K562 (cell line): ENCODE measurements at regions not wholly inside any gene's neighbourhood (a gene's known extent, or its start where the extent isn't known, plus 50 kb on each side); places are given as distances from the start of the nearest gene placed in this dataset.

Experiments
- ATAC-seq: fragments of 200-7000 bp; cut with Tn5 transposase; 3 replicates; pipeline ENCODE4 v1.9.1; 2020; ENCODE audit warnings: moderate library complexity
- BruUV-seq: library from RNA; stranded (reverse); fragments of 400-500 nt; replicated peaks from 2 replicates; lab custom pipeline; 2021; lab: Mats Ljungman, UMichigan
- CTCF ChIA-PET: fragments of 300-600 bp; formaldehyde crosslinking; extraction: SDS; loops from one replicate; lab custom pipeline; 2021; ENCODE audit warnings: low intra/inter-chr PET ratio; lab: Yijun Ruan, JAX
- POLR2A ChIA-PET: fragments of 300-600, 350-650 bp; sonication (Branson Sonifier 250); formaldehyde crosslinking; extraction: SDS; loops from one replicate; lab custom pipeline; 2021; ENCODE audit warnings: antibody characterized with exemption, inconsistent platforms; lab: Yijun Ruan, JAX
- DNase-seq, 4 experiments: peaks; one replicate each; pipeline versions ENCODE4 v3.0.0 to v3.0.0-alpha.2; 2011 to 2018; ENCODE audit warnings: low spot score in 3 of 4, mixed read lengths in 3 of 4; ENCODE audit errors: extremely low read depth in 1 of 4
- FAIRE-seq: peaks from 2 replicates; lab custom pipeline; 2011; peaks lifted over from hg19 to GRCh38; lab: Jason Lieb, UNC
- H2AFZ ChIP-seq: 2 replicates; pipeline ENCODE4 v1.6.0; 2011; ENCODE audit warnings: low read depth, low read length, control low read depth, inconsistent platforms
- H3K27ac ChIP-seq: fragments of 200-600 bp; 3 replicates; pipeline ENCODE4 v1.8.0; 2011; ENCODE audit warnings: low read depth, mild to moderate bottlenecking, control low read depth, inconsistent platforms, low read length, moderate library complexity, mixed read lengths; ENCODE audit errors: extremely low read depth
- H3K27me3 ChIP-seq, 2 experiments: fragments of 300-600 bp in 1 of 2; 2 replicates in 1 of 2; 3 replicates in 1 of 2; pipeline versions ENCODE4 v1.6.0 to v1.8.0; 2011; ENCODE audit warnings: inconsistent platforms in 2 of 2, low read length in 2 of 2, mild to moderate bottlenecking in 1 of 2, mixed read lengths in 1 of 2, moderate library complexity in 1 of 2; ENCODE audit not compliant: control insufficient read depth in 2 of 2, insufficient read depth in 2 of 2
- H3K36me3 ChIP-seq: fragments of 300-600 bp; 3 replicates; pipeline ENCODE4 v1.8.0; 2011; ENCODE audit warnings: mild to moderate bottlenecking, low read length, inconsistent platforms; ENCODE audit not compliant: control insufficient read depth, insufficient read depth
- H3K4me1 ChIP-seq, 2 experiments: fragments of 200-600 bp in 1 of 2; replicated peaks in 1 of 2; 2 replicates in 1 of 2; 3 replicates in 1 of 2; pipeline versions ENCODE4 v1.5.1 to v1.8.0; 2011; ENCODE audit warnings: inconsistent platforms in 2 of 2, low read length in 2 of 2, mild to moderate bottlenecking in 1 of 2, mixed read lengths in 1 of 2, moderate library complexity in 1 of 2; ENCODE audit not compliant: control insufficient read depth in 2 of 2, insufficient read depth in 2 of 2
- H3K4me2 ChIP-seq: 2 replicates; pipeline ENCODE4 v1.6.1; 2011; ENCODE audit warnings: low read length, control low read depth, inconsistent platforms, mixed read lengths; ENCODE audit not compliant: insufficient read depth
- H3K4me3 ChIP-seq: fragments of 200-600 bp; sonication (generic), shearing (Covaris generic); 2 replicates; pipeline ENCODE4 v1.5.1; 2016; ENCODE audit warnings: control low read depth, inconsistent platforms
- H3K79me2 ChIP-seq: fragments of 200-600 bp; 3 replicates; pipeline ENCODE4 v1.8.0; 2011; ENCODE audit warnings: low read length, inconsistent platforms; ENCODE audit not compliant: control insufficient read depth, insufficient read depth
- H3K9ac ChIP-seq, 2 experiments: 2 replicates each; pipeline versions ENCODE4 v1.6.0 to v1.6.1; 2011; ENCODE audit warnings: low read depth in 2 of 2, low read length in 2 of 2, control low read depth in 1 of 2, inconsistent platforms in 1 of 2, mild to moderate bottlenecking in 1 of 2, mixed read lengths in 1 of 2; ENCODE audit not compliant: insufficient read depth in 1 of 2
- H3K9me1 ChIP-seq: one replicate; pipeline ENCODE4 v1.6.0; 2011; ENCODE audit warnings: inconsistent platforms, mild to moderate bottlenecking, low read length, moderate library complexity; ENCODE audit not compliant: control insufficient read depth, insufficient read depth
- H3K9me3 ChIP-seq: replicated peaks from 2 replicates; pipeline ENCODE4 v1.5.1; 2011; ENCODE audit warnings: low read depth, low read length, inconsistent platforms; ENCODE audit not compliant: control insufficient read depth, insufficient read depth
- H4K20me1 ChIP-seq: replicated peaks from 2 replicates; pipeline ENCODE4 v1.6.1; 2011; ENCODE audit warnings: low read length, inconsistent platforms, mixed read lengths; ENCODE audit not compliant: control insufficient read depth, insufficient read depth
- ASH1L ChIP-seq: fragments of 450-650 bp; IDR thresholded peaks from 2 replicates; pipeline ENCODE4 v1.6.1; 2018; ENCODE audit warnings: borderline replicate concordance, mild to moderate bottlenecking, low read depth; ENCODE audit not compliant: partially characterized antibody
- ATF2 ChIP-seq: sonication (generic); formaldehyde crosslinking; IDR thresholded peaks from 2 replicates; pipeline ENCODE4 v1.8.1; 2022; ENCODE audit warnings: missing genetic modification reagents
- BACH1 ChIP-seq: fragments of 200-800 bp; sonication (Bioruptor generic); IDR thresholded peaks from 2 replicates; pipeline ENCODE4 v1.6.1; 2016; ENCODE audit warnings: missing genetic modification characterization, missing compliant biosample characterization
- FOS ChIP-seq: IDR thresholded peaks from 3 replicates; pipeline ENCODE4 v1.6.1; 2011; ENCODE audit not compliant: insufficient read length; ENCODE audit errors: extremely low read depth
- FOXM1 ChIP-seq, 2 experiments: fragments of 450-650 bp in 1 of 2; sonication (generic) in 1 of 2; formaldehyde crosslinking in 1 of 2; IDR thresholded peaks; 2 replicates each; pipeline versions ENCODE4 v1.6.1 to v1.9.0; 2017 to 2022; ENCODE audit warnings: low read depth in 2 of 2, mild to moderate bottlenecking in 2 of 2, missing genetic modification reagents in 1 of 2, moderate library complexity in 1 of 2
- NRF1 ChIP-seq, 2 experiments: fragments of 450-650 bp; IDR thresholded peaks in 1 of 2; conservative IDR thresholded peaks in 1 of 2; 2 replicates each; pipeline ENCODE4 v1.6.1; 2014; ENCODE audit warnings: mild to moderate bottlenecking in 2 of 2
- TOE1 ChIP-seq, 2 experiments: fragments of 450-650 bp in 1 of 2; sonication (generic) in 1 of 2; formaldehyde crosslinking in 1 of 2; IDR thresholded peaks; 2 replicates each; pipeline versions ENCODE4 v1.7.1 to v1.8.0; 2016 to 2022; ENCODE audit warnings: borderline replicate concordance in 2 of 2, mild to moderate bottlenecking in 2 of 2, antibody characterized with exemption in 1 of 2, inconsistent platforms in 1 of 2, low read depth in 1 of 2, missing genetic modification reagents in 1 of 2, moderate library complexity in 1 of 2
- ZNF174 ChIP-seq: fragments of 250-450 bp; sonication (Bioruptor Pico); IDR thresholded peaks from 2 replicates; pipeline ENCODE4 v1.4.0; 2020; ENCODE audit warnings: mild to moderate bottlenecking
- ZNF583 ChIP-seq: fragments of 250-450 bp; sonication (Bioruptor Pico); IDR thresholded peaks from 2 replicates; pipeline ENCODE4 v1.4.0; 2020
- ZNF699 ChIP-seq: fragments of 250-450 bp; sonication (Bioruptor Pico); IDR thresholded peaks from 2 replicates; pipeline ENCODE4 v1.8.0; 2021; ENCODE audit warnings: mild to moderate bottlenecking, moderate library complexity; ENCODE audit not compliant: insufficient replicate concordance
- ZNF764 ChIP-seq: fragments of 250-450 bp; sonication (Bioruptor Pico); IDR thresholded peaks from 2 replicates; pipeline ENCODE4 v1.4.0; 2020; ENCODE audit warnings: low read depth, mild to moderate bottlenecking, moderate library complexity
- WGBS: fragments of 100-300 bp; shearing (Covaris generic); methylation state at CpG from one replicate; pipeline ENCODE4 v1.1.6; 2016; ENCODE audit warnings: low coverage, mixed read lengths; ENCODE audit not compliant: insufficient coverage; ENCODE audit errors: missing lambda C conversion rate; 5-methylcytosine and 5-hydroxymethylcytosine counted together
- in situ Hi-C: fragments of 300-500 bp; cut with MboI; formaldehyde crosslinking; loops from 4 replicates; pipeline ENCODE4 v1.15.0; 2018; ENCODE audit warnings: inconsistent platforms, mixed read lengths
- intact Hi-C: fragments of 100-400 bp; cut with micrococcal nuclease; formaldehyde crosslinking; loops from 2 replicates; pipeline ENCODE4 v1.14.2; 2022

- H3K79me2 ChIP-seq: no peaks in the 10 kb centered on the region
Observed at GRCh38 chr10:108791030-108791429, 1132.3 kb downstream of the XPNPEP1 start.

More at GRCh38 chr10:108791030-108791429, 1132.3 kb downstream of the XPNPEP1 start:
- Histone ChIP-seq H3K27ac (no peak overlapping the region), H3K9me3 (no peaks in the 10 kb centered on the region), H3K4me1 (no peaks in the 10 kb centered on the region), H3K4me2 (no peak overlapping the region), H3K4me3 (no peak overlapping the region), H3K27me3 (no peaks in the 10 kb centered on the region), H3K9ac (no peak overlapping the region), H4K20me1 (no peaks in the 10 kb centered on the region), H3K9me1 (no peaks in the 10 kb centered on the region), H2AFZ (no peak overlapping the region), H3K36me3 (no peaks in the 10 kb centered on the region)
- no peak for DNase-seq
- CTCF ChIA-PET: no interaction called here
- in situ Hi-C loops (no loop called here), intact Hi-C loops (no loop called here)
- ATAC-seq: no peak
- 0% methylated on average over 4 of the region's 4 CpGs for WGBS
- POLR2A ChIA-PET: no interaction called here
- FAIRE-seq: no peak
- no TSS peak for BruUV-seq
- TF ChIP-seq ZNF764 (CRISPR knock-in tag) (no peak), ASH1L (no peak), FOS (no peak), FOXM1 (IDR thresholded peaks at IDR 0.05; ENCODE audit: low read depth) (no peak), FOXM1 (CRISPR knock-in tag; IDR thresholded peaks at IDR 0.05; ENCODE audit: low read depth) (no peak), ZNF174 (CRISPR knock-in tag) (no peak), TOE1 (IDR thresholded peaks at IDR 0.05; ENCODE audit: borderline replicate concordance) (no peak), TOE1 (CRISPR knock-in tag; IDR thresholded peaks at IDR 0.05; ENCODE audit: borderline replicate concordance, low read depth) (no peak), ZNF699 (CRISPR knock-in tag) (no peak), ATF2 (CRISPR knock-in tag) (no peak), BACH1 (no peak), NRF1 (conservative IDR thresholded peaks at IDR 0.05 in 1 of 2, IDR thresholded peaks at IDR 0.05 in 1 of 2) (no peak), ZNF583 (CRISPR knock-in tag) (no peak)
